ENCODE measurements at regions not wholly inside any gene's neighbourhood (a gene's known extent, or its start where the extent isn't known, plus 50 kb on each side); places are given as distances from the start of the nearest gene placed in this dataset.

DNA sequence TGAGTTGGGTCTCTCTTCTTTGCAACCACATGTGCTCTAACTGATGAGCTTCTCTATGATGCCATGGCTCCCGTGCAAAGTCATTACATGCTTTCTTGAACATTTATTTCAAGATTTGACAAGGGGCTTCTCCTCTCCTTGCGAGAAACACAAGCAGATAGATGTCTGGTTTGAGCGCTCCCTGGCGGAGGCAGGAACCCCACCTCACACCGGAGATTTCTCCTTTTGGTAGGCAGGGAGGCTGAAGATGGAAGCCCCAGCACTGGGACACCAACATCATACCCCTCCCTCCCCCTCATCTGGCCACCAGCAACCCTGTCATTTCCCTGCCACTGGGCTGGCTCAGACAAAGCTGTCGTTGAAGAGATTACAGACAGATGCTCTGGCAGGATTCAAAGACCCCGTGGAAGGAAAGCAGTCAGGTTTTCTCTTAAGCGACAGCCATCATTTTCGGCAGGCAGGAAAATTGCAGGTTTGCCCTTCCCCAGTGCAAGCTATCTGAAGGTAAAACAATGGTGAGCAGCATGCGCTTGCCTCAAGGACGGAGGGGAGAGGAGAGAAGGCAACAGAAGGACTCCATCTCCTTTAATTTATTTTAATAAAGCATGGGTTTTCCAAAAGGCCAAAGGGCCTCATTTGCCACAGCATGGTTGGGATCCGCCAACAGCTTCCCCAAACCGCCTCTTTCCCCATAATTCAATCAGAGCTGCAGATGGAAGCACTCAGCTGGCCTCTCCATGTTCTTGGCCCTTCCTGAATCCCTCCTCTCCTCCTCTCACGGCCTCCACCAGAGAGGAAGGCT, 344.1 kb upstream of the TSHZ3 start:
- Histone ChIP-seq H3K79me1 (ENCODE audit: low read depth in 1 of 2, low read length in 2 of 2) (no peaks in the 10 kb centered on the region), H3K56ac (ENCODE audit: extremely low read depth, insufficient read depth, low read length) (no peak overlapping the region), H2AK5ac (ENCODE audit: low read depth, low read length) (no peak overlapping the region), H2BK20ac (ENCODE audit: low read depth, low read length) (no peak overlapping the region), H3K18ac (ENCODE audit: low read depth, low read length) (no peak overlapping the region), H2AK9ac (replicated peaks; ENCODE audit: low read depth, low read length, poor library complexity) (no peak overlapping the region), H2BK120ac (ENCODE audit: low read depth, low read length) (no peak overlapping the region), H3K27me3 (ENCODE audit: control insufficient read depth, insufficient read depth, low read length) (no peaks in the 10 kb centered on the region), H3K9ac (ENCODE audit: low read depth, low read length) (no peak overlapping the region), H3K4me3 (ENCODE audit: insufficient read depth, low read depth, low read length) (no peak overlapping the region), H3K9me1 (ENCODE audit: insufficient read depth, low read length) (no peaks in the 10 kb centered on the region), H3K23ac (ENCODE audit: low read depth, low read length) (no peak overlapping the region), H2BK15ac (ENCODE audit: low read depth, low read length) (no peak overlapping the region), H4K20me1 (ENCODE audit: insufficient read depth, low read length) (no peaks in the 10 kb centered on the region), H3K4me2 (ENCODE audit: low read depth, low read length) (no peak overlapping the region), H2AFZ (replicated peaks; ENCODE audit: low read length, poor library complexity) (no peak overlapping the region), H3K14ac (replicated peaks; ENCODE audit: low read depth, low read length) (no peak overlapping the region), H4K8ac (ENCODE audit: low read depth in 2 of 2, low read length in 2 of 2) (no peak overlapping the region), H2BK5ac (ENCODE audit: low read depth, low read length, poor library complexity, severe bottlenecking) (no peak overlapping the region), H4K91ac (ENCODE audit: insufficient read depth, low read depth, low read length) (no peak overlapping the region), H3K27ac (ENCODE audit: insufficient read depth, low read length) (no peak overlapping the region), H4K5ac (ENCODE audit: low read depth, low read length) (no peak overlapping the region), H3K9me3 (ENCODE audit: control insufficient read depth, insufficient read depth, low read length) (no peaks in the 10 kb centered on the region), H3K4ac (ENCODE audit: low read depth, low read length) (no peak overlapping the region), H3K4me1 (ENCODE audit: control insufficient read depth, insufficient read depth, low read length) (no peaks in the 10 kb centered on the region), H3K36me3 (ENCODE audit: control insufficient read depth, insufficient read depth, low read length) (no peaks in the 10 kb centered on the region)
- intact Hi-C loops (cut with micrococcal nuclease) (no loop called here), in situ Hi-C loops (cut with MboI; ENCODE audit: low sequenced_read_pairs) (no loop called here), dilution Hi-C loops (cut with HindIII; ENCODE audit: low sequenced_read_pairs, unreplicated experiment) (no loop called here)
- POLR2A ChIA-PET (ENCODE audit: unreplicated experiment) = no interaction called here
- no peak for ATAC-seq (ENCODE audit: low read depth)
- WGBS, 2 experiments (ENCODE audit: extremely low coverage in 2 of 2, insufficient read length in 1 of 2) = 6% methylated on average over 5 of the region's 14 CpGs; no CpG with 5 or more reads in 1 of the 2 experiments
- no peak for DNase-seq
- no TSS peak for BruUV-seq (replicated peaks)
- no peak for TF ChIP-seq RCOR1 (IDR thresholded peaks at IDR 0.05; ENCODE audit: insufficient replicate concordance, low read length)
- TF ChIP-seq SMC3 (IDR thresholded peaks at IDR 0.05; ENCODE audit: low read depth, low read length) = no peak
- TF ChIP-seq MXI1 (IDR thresholded peaks at IDR 0.05; ENCODE audit: borderline replicate concordance, low read depth, low read length) = no peak
- TF ChIP-seq RFX5 (IDR thresholded peaks at IDR 0.05; ENCODE audit: low read depth, low read length) = no peak
- no peak for TF ChIP-seq MAFK (IDR thresholded peaks at IDR 0.05; ENCODE audit: low read depth, low read length)
- TF ChIP-seq, protein P1, sequence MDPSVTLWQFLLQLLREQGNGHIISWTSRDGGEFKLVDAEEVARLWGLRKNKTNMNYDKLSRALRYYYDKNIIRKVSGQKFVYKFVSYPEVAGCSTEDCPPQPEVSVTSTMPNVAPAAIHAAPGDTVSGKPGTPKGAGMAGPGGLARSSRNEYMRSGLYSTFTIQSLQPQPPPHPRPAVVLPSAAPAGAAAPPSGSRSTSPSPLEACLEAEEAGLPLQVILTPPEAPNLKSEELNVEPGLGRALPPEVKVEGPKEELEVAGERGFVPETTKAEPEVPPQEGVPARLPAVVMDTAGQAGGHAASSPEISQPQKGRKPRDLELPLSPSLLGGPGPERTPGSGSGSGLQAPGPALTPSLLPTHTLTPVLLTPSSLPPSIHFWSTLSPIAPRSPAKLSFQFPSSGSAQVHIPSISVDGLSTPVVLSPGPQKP (IDR thresholded peaks at IDR 0.05; ENCODE audit: borderline replicate concordance, low read depth, low read length) = no peak
- TF ChIP-seq CTCF (conservative IDR thresholded peaks at IDR 0.05; ENCODE audit: low read depth, low read length) = no peak
- TF ChIP-seq RAD21 (IDR thresholded peaks at IDR 0.05; ENCODE audit: low read length) = no peak
- TF ChIP-seq, protein P2, sequence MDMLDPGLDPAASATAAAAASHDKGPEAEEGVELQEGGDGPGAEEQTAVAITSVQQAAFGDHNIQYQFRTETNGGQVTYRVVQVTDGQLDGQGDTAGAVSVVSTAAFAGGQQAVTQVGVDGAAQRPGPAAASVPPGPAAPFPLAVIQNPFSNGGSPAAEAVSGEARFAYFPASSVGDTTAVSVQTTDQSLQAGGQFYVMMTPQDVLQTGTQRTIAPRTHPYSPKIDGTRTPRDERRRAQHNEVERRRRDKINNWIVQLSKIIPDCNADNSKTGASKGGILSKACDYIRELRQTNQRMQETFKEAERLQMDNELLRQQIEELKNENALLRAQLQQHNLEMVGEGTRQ (IDR thresholded peaks at IDR 0.05; ENCODE audit: low read depth, low read length) = no peak
- TF ChIP-seq MAZ (IDR thresholded peaks at IDR 0.05; ENCODE audit: borderline replicate concordance, low read depth, low read length) = no peak
- no peak for TF ChIP-seq NFE2L2 (IDR thresholded peaks at IDR 0.05; ENCODE audit: low read depth, low read length)
- no peak for TF ChIP-seq POLR2A (IDR thresholded peaks at IDR 0.05; ENCODE audit: low read depth, low read length)
- TF ChIP-seq CEBPB (IDR thresholded peaks at IDR 0.05; ENCODE audit: low read depth, low read length) = no peak
- no peak for TF ChIP-seq FOS (IDR thresholded peaks at IDR 0.05; ENCODE audit: low read depth, low read length)
- CTCF ChIA-PET = no interaction called here

Data from IMR-90 (cell line).